NCI-H2196 treated with DMSO at 0.1 percent for 48 hours (cell line): ENCODE measurements at regions not wholly inside any gene's neighbourhood (a gene's known extent, or its start where the extent isn't known, plus 50 kb on each side); places are given as distances from the start of the nearest gene placed in this dataset.

ENCODE experiments used
- DNase-seq: peaks from one replicate; lab custom pipeline; 2025; ENCODE audit not compliant: unreplicated experiment; lab: John Stamatoyannopoulos, UW

GRCh38 chr1:98211271-98211845, 290.5 kb upstream of the DPYD start:
- no peak for DNase-seq

- DNase-seq = no peak
These were observed 289.7 kb upstream of the DPYD start for GRCh38 chr1:98210563-98210962.

GRCh38 chr1:98210064-98210463, 289.2 kb upstream of the DPYD start:
- no peak for DNase-seq

GRCh38 chr1:98205291-98206017, 284.6 kb upstream of the DPYD start:
- no peak for DNase-seq

GRCh38 chr1:98203466-98203865, 282.6 kb upstream of the DPYD start:
- DNase-seq = no peak

- no peak for DNase-seq
These were observed 280.8 kb upstream of the DPYD start for GRCh38 chr1:98201666-98202081.

- DNase-seq = no peak
These were observed 276.5 kb upstream of the DPYD start for GRCh38 chr1:98197356-98197755.

GRCh38 chr1:98196012-98196411, 275.2 kb upstream of the DPYD start:
- no peak for DNase-seq

- DNase-seq = no peak
These were observed 267.9 kb upstream of the DPYD start for GRCh38 chr1:98188774-98189173.

- DNase-seq = no peak
These were observed 264.0 kb upstream of the DPYD start for GRCh38 chr1:98184856-98185255.

- DNase-seq = no peak
These were observed 260.4 kb upstream of the DPYD start for GRCh38 chr1:98181036-98181764.

- DNase-seq = no peak
These were observed 258.4 kb upstream of the DPYD start for GRCh38 chr1:98179151-98179773.

- no peak for DNase-seq
These were observed 256.9 kb upstream of the DPYD start for GRCh38 chr1:98177751-98178150.

- no peak for DNase-seq
These were observed 256.1 kb upstream of the DPYD start for GRCh38 chr1:98176936-98177335.

- no peak for DNase-seq
These were observed 255.6 kb upstream of the DPYD start for GRCh38 chr1:98176414-98176813.

GRCh38 chr1:98172578-98172977, 251.7 kb upstream of the DPYD start:
- no peak for DNase-seq

- DNase-seq = no peak
These were observed 251.2 kb upstream of the DPYD start for GRCh38 chr1:98172022-98172421.

GRCh38 chr1:98164509-98164908, 243.7 kb upstream of the DPYD start:
- DNase-seq = no peak

- DNase-seq = no peak
These were observed 236.9 kb upstream of the DPYD start for GRCh38 chr1:98157524-98158313.

GRCh38 chr1:98147280-98147679, 226.4 kb upstream of the DPYD start:
- DNase-seq = no peak

GRCh38 chr1:98145655-98146054, 224.8 kb upstream of the DPYD start:
- no peak for DNase-seq
